Immature natural killer cell (primary cell): ENCODE measurements at regions not wholly inside any gene's neighbourhood (a gene's known extent, or its start where the extent isn't known, plus 50 kb on each side); places are given as distances from the start of the nearest gene placed in this dataset.

Source experiments
- DNase-seq, 3 donors: peaks; one replicate each; pipeline ENCODE4 v3.0.0; 2022; ENCODE audit warnings: mixed read lengths in 1 of 3
- H3K27ac Mint-ChIP-seq, 6 donors: one replicate each; pipeline ENCODE4 v1.8.0; 2020; ENCODE audit warnings: mixed read lengths in 6 of 6, mild to moderate bottlenecking in 5 of 6, inconsistent platforms in 4 of 6, moderate library complexity in 3 of 6
- H3K27me3 Mint-ChIP-seq, 3 donors: one replicate each; pipeline ENCODE4 v1.8.0; 2020 to 2021; ENCODE audit warnings: low read depth in 3 of 3, mild to moderate bottlenecking in 3 of 3, mixed read lengths in 3 of 3, moderate library complexity in 3 of 3, inconsistent platforms in 1 of 3
- H3K36me3 Mint-ChIP-seq, 3 donors: one replicate each; pipeline ENCODE4 v1.8.0; 2020; ENCODE audit warnings: mixed read lengths in 3 of 3, inconsistent platforms in 2 of 3, mild to moderate bottlenecking in 2 of 3
- H3K4me1 Mint-ChIP-seq, 2 donors: one replicate each; pipeline ENCODE4 v1.8.0; 2020; ENCODE audit warnings: inconsistent platforms in 2 of 2, mild to moderate bottlenecking in 2 of 2, mixed read lengths in 2 of 2, moderate library complexity in 1 of 2
- H3K4me3 Mint-ChIP-seq, 5 donors: one replicate each; pipeline ENCODE4 v1.8.0; 2020; ENCODE audit warnings: mild to moderate bottlenecking in 5 of 5, mixed read lengths in 5 of 5, inconsistent platforms in 3 of 5, moderate library complexity in 3 of 5
- H3K9me3 Mint-ChIP-seq, 6 donors: one replicate each; pipeline ENCODE4 v1.8.0; 2020; ENCODE audit warnings: mild to moderate bottlenecking in 6 of 6, mixed read lengths in 6 of 6, inconsistent platforms in 4 of 6, moderate library complexity in 3 of 6

GRCh38 chr2:9092383-9093282, 89.1 kb upstream of the MBOAT2 start:
- Mint-ChIP-seq H3K4me3 (no peak overlapping the region), H3K27ac (no peak overlapping the region), H3K36me3 (no peaks in the 10 kb centered on the region), H3K4me1 (no peaks in the 10 kb centered on the region), H3K27me3 (peaks cover 0 to 9% (median 8%) of the 10 kb centered on the region in 3 donors), H3K9me3 (no peaks in the 10 kb centered on the region)
- DNase-seq, result no peak

- Mint-ChIP-seq H3K9me3 (no peaks in the 10 kb centered on the region), H3K4me1 (no peaks in the 10 kb centered on the region), H3K27me3 (peaks cover 0 to 8% (median 5%) of the 10 kb centered on the region in 3 donors), H3K36me3 (no peaks in the 10 kb centered on the region), H3K4me3 (no peak overlapping the region), H3K27ac (no peak overlapping the region)
- no peak for DNase-seq
Observed at GRCh38 chr2:9091811-9092210, 88.3 kb upstream of the MBOAT2 start.

- Mint-ChIP-seq H3K9me3 (no peaks in the 10 kb centered on the region), H3K4me1 (no peaks in the 10 kb centered on the region), H3K4me3 (no peak overlapping the region), H3K27me3 (peaks cover 0 to 9% (median 6%) of the 10 kb centered on the region in 3 donors), H3K36me3 (no peaks in the 10 kb centered on the region), H3K27ac (no peak overlapping the region)
- no peak for DNase-seq
Observed at GRCh38 chr2:9089831-9090230, 86.3 kb upstream of the MBOAT2 start.

- no peaks in the 10 kb centered on the region for H3K9me3 Mint-ChIP-seq
- no peak overlapping the region for H3K27ac Mint-ChIP-seq
- H3K4me3 Mint-ChIP-seq, result no peak overlapping the region
- H3K36me3 Mint-ChIP-seq, result no peaks in the 10 kb centered on the region
- DNase-seq, result no peak
- peaks cover 0 to 7% (median 2%) of the 10 kb centered on the region in 3 donors for H3K27me3 Mint-ChIP-seq
- no peaks in the 10 kb centered on the region for H3K4me1 Mint-ChIP-seq
Observed at GRCh38 chr2:9087121-9087681, 83.7 kb upstream of the MBOAT2 start.

- DNase-seq, result no peak
- Mint-ChIP-seq H3K36me3 (no peaks in the 10 kb centered on the region), H3K4me3 (no peak overlapping the region), H3K27ac (no peak overlapping the region), H3K9me3 (peaks cover 0 to 5% (median 2%) of the 10 kb centered on the region in 6 donors), H3K27me3 (peaks cover 0 to 4% (median 2%) of the 10 kb centered on the region in 3 donors), H3K4me1 (no peaks in the 10 kb centered on the region)
Observed at GRCh38 chr2:9086465-9086864, 83.0 kb upstream of the MBOAT2 start.

- DNase-seq, result no peak
- no peak overlapping the region for H3K27ac Mint-ChIP-seq
- no peak overlapping the region for H3K4me3 Mint-ChIP-seq
- no peaks in the 10 kb centered on the region for H3K36me3 Mint-ChIP-seq
- peaks cover 0 to 4% (median 2%) of the 10 kb centered on the region in 3 donors for H3K27me3 Mint-ChIP-seq
- H3K4me1 Mint-ChIP-seq, result no peaks in the 10 kb centered on the region
- H3K9me3 Mint-ChIP-seq, result peaks cover 0 to 6% (median 2%) of the 10 kb centered on the region in 6 donors
Observed at GRCh38 chr2:9085353-9085752, 81.9 kb upstream of the MBOAT2 start.

- Mint-ChIP-seq H3K4me1 (no peaks in the 10 kb centered on the region), H3K4me3 (no peak overlapping the region), H3K27me3 (peaks cover 0 to 10% (median 2%) of the 10 kb centered on the region in 3 donors), H3K36me3 (no peaks in the 10 kb centered on the region), H3K9me3 (peaks cover 0 to 6% (median 2%) of the 10 kb centered on the region in 6 donors), H3K27ac (no peak overlapping the region)
- DNase-seq, result no peak
Observed at GRCh38 chr2:9083287-9083686, 79.8 kb upstream of the MBOAT2 start.

GRCh38 chr2:9082158-9082557, 78.7 kb upstream of the MBOAT2 start:
- Mint-ChIP-seq H3K9me3 (peaks cover 0 to 6% (median 2%) of the 10 kb centered on the region in 6 donors), H3K36me3 (no peaks in the 10 kb centered on the region), H3K27me3 (peaks cover 2 to 10% (median 2%) of the 10 kb centered on the region in 3 donors), H3K27ac (no peak overlapping the region), H3K4me1 (no peaks in the 10 kb centered on the region), H3K4me3 (no peak overlapping the region)
- DNase-seq, result no peak

GRCh38 chr2:9081750-9082149, 78.3 kb upstream of the MBOAT2 start:
- no peaks in the 10 kb centered on the region for H3K4me1 Mint-ChIP-seq
- peaks cover 2 to 10% (median 2%) of the 10 kb centered on the region in 3 donors for H3K27me3 Mint-ChIP-seq
- H3K9me3 Mint-ChIP-seq, result peaks cover 0 to 6% (median 2%) of the 10 kb centered on the region in 6 donors
- no peak overlapping the region for H3K27ac Mint-ChIP-seq
- H3K4me3 Mint-ChIP-seq, result no peak overlapping the region
- no peaks in the 10 kb centered on the region for H3K36me3 Mint-ChIP-seq
- DNase-seq, result no peak

- H3K36me3 Mint-ChIP-seq, result no peaks in the 10 kb centered on the region
- DNase-seq, result no peak
- H3K27me3 Mint-ChIP-seq, result peaks cover 2 to 6% (median 6%) of the 10 kb centered on the region in 3 donors
- H3K4me1 Mint-ChIP-seq, result no peaks in the 10 kb centered on the region
- no peak overlapping the region for H3K4me3 Mint-ChIP-seq
- peaks cover 0 to 6% (median 2%) of the 10 kb centered on the region in 6 donors for H3K9me3 Mint-ChIP-seq
- no peak overlapping the region for H3K27ac Mint-ChIP-seq
Observed at GRCh38 chr2:9078405-9078804, 74.9 kb upstream of the MBOAT2 start.

GRCh38 chr2:9077691-9078090, 74.2 kb upstream of the MBOAT2 start:
- no peak for DNase-seq
- H3K4me3 Mint-ChIP-seq, result no peak overlapping the region
- peaks cover 0 to 6% (median 6%) of the 10 kb centered on the region in 3 donors for H3K27me3 Mint-ChIP-seq
- H3K27ac Mint-ChIP-seq, result no peak overlapping the region
- no peaks in the 10 kb centered on the region for H3K36me3 Mint-ChIP-seq
- no peaks in the 10 kb centered on the region for H3K4me1 Mint-ChIP-seq
- peaks cover 0 to 6% (median 2%) of the 10 kb centered on the region in 6 donors for H3K9me3 Mint-ChIP-seq

GRCh38 chr2:9076755-9077154, 73.3 kb upstream of the MBOAT2 start:
- Mint-ChIP-seq H3K27ac (no peak overlapping the region), H3K4me3 (no peak overlapping the region), H3K36me3 (no peaks in the 10 kb centered on the region), H3K4me1 (no peaks in the 10 kb centered on the region), H3K27me3 (peaks cover 0 to 7% (median 7%) of the 10 kb centered on the region in 3 donors), H3K9me3 (peaks cover 0 to 5% (median 1%) of the 10 kb centered on the region in 6 donors)
- no peak for DNase-seq

GRCh38 chr2:9076210-9076609, 72.7 kb upstream of the MBOAT2 start:
- H3K27ac Mint-ChIP-seq, result no peak overlapping the region
- peaks cover 0 to 2% (median 0%) of the 10 kb centered on the region in 6 donors for H3K9me3 Mint-ChIP-seq
- peaks cover 0 to 8% (median 7%) of the 10 kb centered on the region in 3 donors for H3K27me3 Mint-ChIP-seq
- H3K4me3 Mint-ChIP-seq, result no peak overlapping the region
- H3K36me3 Mint-ChIP-seq, result no peaks in the 10 kb centered on the region
- no peaks in the 10 kb centered on the region for H3K4me1 Mint-ChIP-seq
- DNase-seq, result no peak

- Mint-ChIP-seq H3K36me3 (no peaks in the 10 kb centered on the region), H3K27me3 (peaks cover 0 to 7% (median 5%) of the 10 kb centered on the region in 3 donors), H3K9me3 (no peaks in the 10 kb centered on the region), H3K4me1 (no peaks in the 10 kb centered on the region), H3K4me3 (no peak overlapping the region), H3K27ac (no peak overlapping the region)
- no peak for DNase-seq
Observed at GRCh38 chr2:9074930-9075329, 71.4 kb upstream of the MBOAT2 start.
